GM12874 (cell line): ENCODE measurements at regions not wholly inside any gene's neighbourhood (a gene's known extent, or its start where the extent isn't known, plus 50 kb on each side); places are given as distances from the start of the nearest gene placed in this dataset.

ENCODE experiments used
- TF ChIP-seq, protein P1 (sequence below): IDR thresholded peaks from 2 replicates; pipeline ENCODE4 v1.5.1; 2011; ENCODE audit warnings: low read depth, mild to moderate bottlenecking, control low read depth, low read length, moderate library complexity; ENCODE audit not compliant: insufficient read depth

DNA sequence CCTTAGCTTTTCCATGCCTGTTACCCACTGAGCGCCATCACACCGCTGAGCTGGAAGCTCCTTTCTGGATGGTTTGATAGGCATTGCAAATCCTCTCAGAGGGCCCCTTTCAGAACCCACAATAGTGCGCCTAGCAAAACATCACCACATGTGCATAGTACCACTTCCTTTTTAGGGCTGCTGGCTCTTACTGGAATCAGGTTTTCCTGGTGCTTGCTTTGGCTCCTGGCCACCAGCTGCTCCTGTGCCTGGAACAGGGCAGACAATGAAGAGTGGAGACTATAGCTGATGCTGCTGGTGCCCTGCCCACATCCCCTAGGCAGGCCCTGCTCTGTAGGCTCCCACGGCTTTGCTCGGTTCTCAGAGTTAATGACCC is 163.6 kb upstream of the SEMA6A start:
- TF ChIP-seq, protein P1, sequence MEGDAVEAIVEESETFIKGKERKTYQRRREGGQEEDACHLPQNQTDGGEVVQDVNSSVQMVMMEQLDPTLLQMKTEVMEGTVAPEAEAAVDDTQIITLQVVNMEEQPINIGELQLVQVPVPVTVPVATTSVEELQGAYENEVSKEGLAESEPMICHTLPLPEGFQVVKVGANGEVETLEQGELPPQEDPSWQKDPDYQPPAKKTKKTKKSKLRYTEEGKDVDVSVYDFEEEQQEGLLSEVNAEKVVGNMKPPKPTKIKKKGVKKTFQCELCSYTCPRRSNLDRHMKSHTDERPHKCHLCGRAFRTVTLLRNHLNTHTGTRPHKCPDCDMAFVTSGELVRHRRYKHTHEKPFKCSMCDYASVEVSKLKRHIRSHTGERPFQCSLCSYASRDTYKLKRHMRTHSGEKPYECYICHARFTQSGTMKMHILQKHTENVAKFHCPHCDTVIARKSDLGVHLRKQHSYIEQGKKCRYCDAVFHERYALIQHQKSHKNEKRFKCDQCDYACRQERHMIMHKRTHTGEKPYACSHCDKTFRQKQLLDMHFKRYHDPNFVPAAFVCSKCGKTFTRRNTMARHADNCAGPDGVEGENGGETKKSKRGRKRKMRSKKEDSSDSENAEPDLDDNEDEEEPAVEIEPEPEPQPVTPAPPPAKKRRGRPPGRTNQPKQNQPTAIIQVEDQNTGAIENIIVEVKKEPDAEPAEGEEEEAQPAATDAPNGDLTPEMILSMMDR: no peak

DNA sequence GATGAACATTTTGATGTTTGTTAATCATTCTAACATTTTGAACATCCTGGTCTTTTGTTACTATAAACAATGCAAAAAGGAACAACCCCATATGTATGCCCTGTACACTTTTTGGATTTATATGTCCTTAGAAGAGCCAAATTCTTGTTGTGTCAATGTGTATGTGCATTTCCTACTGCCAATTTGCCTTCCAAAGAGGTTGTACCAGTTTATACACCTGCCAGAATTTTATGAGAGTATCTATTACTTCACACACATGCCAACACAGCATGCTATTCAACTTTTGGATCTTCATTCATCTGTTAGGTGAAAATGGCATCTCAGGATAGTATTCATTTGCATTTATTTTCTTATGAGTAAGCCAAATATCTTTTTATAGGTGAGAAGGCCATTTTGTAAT is 162.0 kb upstream of the SEMA6A start:
- TF ChIP-seq, protein P1: no peak

DNA sequence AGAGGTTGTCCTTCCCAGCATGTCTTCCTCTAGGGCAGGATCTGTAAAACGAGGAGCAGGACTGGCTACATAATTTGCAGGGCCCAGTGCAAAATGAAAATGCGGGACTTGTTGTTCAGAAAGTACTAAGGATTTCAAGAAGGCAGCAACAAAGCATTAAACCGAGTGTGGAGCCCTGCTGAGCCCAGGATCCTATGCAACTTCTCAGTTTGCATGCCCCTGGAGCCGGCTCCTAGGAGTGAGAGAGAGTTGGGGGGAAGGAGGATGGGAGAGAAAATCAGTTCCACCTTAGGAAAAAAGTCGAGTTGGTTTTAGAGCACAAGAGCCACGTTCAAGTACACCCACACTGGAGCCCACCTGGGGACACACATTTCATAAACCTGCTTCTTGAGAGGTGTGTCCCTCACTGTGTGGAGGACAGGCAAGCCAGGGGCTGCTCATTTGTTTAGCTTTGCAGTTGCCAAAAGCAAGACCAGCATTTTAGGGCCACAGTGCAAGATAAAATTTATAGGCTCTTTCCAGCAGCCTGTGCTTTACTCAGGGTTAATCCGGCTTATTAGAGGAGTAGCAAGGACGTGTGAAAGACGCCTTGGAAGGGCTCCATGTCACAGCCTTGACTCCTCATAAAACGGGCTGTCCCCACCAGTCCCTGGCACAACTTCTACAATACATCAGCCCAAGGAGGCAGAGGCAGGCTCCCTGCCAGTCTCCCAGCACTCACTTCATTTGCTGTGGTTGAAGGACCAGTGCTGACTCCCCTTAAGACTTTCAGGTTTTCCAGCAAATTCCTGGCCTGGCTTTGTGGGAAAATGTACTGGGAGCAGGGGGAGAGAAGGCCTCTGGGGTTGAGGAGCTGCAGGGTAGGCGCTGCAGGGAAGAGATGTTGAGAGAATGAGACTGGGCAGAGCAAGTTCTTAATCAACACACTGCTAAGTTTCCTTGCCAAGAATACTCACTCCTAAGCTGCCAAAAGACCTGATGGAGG is 159.7 kb upstream of the SEMA6A start:
- TF ChIP-seq, protein P1: no peak

DNA sequence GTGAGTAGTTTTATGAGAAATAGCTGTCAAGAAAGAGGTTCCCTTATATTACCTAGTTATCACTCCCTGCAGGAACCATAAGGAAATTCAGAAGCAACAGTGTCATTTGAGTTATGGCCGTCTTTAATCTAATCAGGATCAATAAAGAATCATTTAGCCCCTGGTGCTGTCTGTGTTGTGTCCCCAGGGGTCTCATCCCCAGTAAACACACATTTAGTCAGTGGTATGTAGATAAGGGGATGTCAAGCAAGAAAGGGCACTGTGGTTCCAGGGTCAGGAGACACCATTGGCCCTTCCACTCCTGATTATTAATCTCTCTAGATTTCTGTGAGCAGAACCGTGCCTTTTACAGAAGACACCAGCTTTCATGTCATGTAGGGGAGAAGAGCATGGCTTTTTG is 158.0 kb upstream of the SEMA6A start:
- TF ChIP-seq, protein P1: no peak

DNA sequence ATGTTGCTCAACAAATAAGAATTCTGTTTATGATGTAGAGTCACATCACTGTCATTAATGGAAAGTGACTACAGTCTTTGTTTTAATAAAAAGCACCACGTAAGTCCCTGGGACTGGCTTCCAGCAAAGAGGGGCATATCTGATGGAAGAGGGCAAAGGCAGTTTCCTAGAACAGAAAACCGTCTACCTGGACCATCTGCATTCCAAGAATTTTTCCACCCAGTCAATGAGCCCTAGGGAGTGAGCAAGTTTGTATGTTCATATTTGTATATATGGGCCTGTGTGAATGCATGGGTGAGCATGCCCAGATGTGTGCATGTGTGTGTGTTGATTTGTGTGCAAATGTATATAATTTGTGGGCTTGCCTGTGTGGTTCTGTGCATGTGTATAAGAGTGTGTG is 156.8 kb upstream of the SEMA6A start:
- TF ChIP-seq, protein P1: no peak

DNA sequence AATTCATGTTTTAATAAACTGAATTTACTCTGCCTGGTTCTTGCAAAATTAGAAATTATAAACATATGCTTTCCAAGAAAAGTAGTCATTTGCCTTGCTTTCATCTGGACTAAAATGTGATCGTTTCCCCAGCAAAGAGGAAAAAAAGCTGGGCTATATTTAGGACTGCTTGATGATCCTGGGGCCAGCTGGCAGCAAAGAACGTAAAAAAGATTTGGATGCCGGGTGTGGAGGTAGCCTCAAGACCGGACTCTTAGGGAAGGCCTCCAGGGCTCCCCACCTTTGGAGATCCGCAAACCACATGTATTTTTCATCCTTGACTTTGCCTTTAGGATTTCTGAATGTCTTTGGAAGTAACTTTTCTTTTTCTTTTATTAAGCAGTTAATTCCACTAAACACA is 156.1 kb upstream of the SEMA6A start:
- TF ChIP-seq, protein P1: no peak

DNA sequence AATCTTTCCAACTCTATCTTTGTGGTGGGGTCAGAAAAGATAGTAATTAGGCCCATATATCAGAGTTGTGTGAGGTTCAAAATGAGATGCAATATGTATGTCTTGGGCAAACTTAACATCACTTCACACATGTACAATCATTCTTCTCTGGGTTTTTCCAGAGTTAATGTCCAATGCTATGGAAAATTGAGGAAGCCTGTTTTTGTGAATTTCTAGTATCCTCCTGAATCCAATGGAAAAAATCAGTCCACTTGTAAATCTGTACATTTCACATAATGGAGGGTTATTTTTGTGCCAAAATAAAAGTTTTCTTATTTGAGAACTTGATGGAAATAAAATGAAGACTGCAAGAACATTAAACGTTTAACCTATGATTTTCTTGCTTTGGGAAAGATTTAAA is 155.6 kb upstream of the SEMA6A start:
- TF ChIP-seq, protein P1: no peak
